IMR-90 (cell line): ENCODE measurements at regions not wholly inside any gene's neighbourhood (a gene's known extent, or its start where the extent isn't known, plus 50 kb on each side); places are given as distances from the start of the nearest gene placed in this dataset.

Source experiments
- ATAC-seq: fragments of 200-7000 bp; cut with Tn5 transposase; 2 replicates; pipeline ENCODE4 v1.9.1; 2020; ENCODE audit warnings: low read depth, mild to moderate bottlenecking, moderate library complexity
- BruUV-seq: library from RNA; stranded (reverse); fragments of 400-500 nt; replicated peaks from 2 replicates; lab custom pipeline; 2021; lab: Mats Ljungman, UMichigan
- CTCF ChIA-PET: fragments of 300-600 bp; formaldehyde crosslinking; extraction: SDS; loops from one replicate; lab custom pipeline; 2021; ENCODE audit warnings: antibody characterized with exemption; lab: Yijun Ruan, JAX
- POLR2A ChIA-PET: fragments of 300-600 bp; sonication (Branson Sonifier 250); formaldehyde crosslinking; loops from one replicate; lab custom pipeline; 2022; ENCODE audit warnings: antibody characterized with exemption; ENCODE audit not compliant: unreplicated experiment; lab: Charles Lee
- DNase-seq: peaks from one replicate; pipeline ENCODE4 v3.0.0; 2013
- H2AFZ ChIP-seq: replicated peaks from 2 replicates; pipeline ENCODE3; 2013; ENCODE audit warnings: low read length, mild to moderate bottlenecking; ENCODE audit not compliant: poor library complexity
- H2AK5ac ChIP-seq: 2 replicates; pipeline ENCODE4 v1.6.1; 2013; ENCODE audit warnings: low read depth, low read length, inconsistent platforms
- H2AK9ac ChIP-seq: replicated peaks from 2 replicates; pipeline ENCODE3; 2013; ENCODE audit warnings: mild to moderate bottlenecking, low read depth, low read length, moderate library complexity; ENCODE audit not compliant: poor library complexity
- H2BK120ac ChIP-seq: 2 replicates; pipeline ENCODE4 v1.6.1; 2013; ENCODE audit warnings: low read depth, low read length, inconsistent platforms
- H2BK15ac ChIP-seq: 3 replicates; pipeline ENCODE4 v1.6.1; 2013; ENCODE audit warnings: low read depth, low read length, inconsistent platforms
- H2BK20ac ChIP-seq: 2 replicates; pipeline ENCODE4 v1.6.1; 2013; ENCODE audit warnings: low read depth, mild to moderate bottlenecking, inconsistent platforms, low read length, moderate library complexity
- H2BK5ac ChIP-seq: 2 replicates; pipeline ENCODE4 v1.6.1; 2013; ENCODE audit warnings: mild to moderate bottlenecking, low read depth, low read length, inconsistent platforms; ENCODE audit not compliant: poor library complexity, severe bottlenecking
- H3K14ac ChIP-seq: replicated peaks from 2 replicates; pipeline ENCODE4 v1.6.1; 2013; ENCODE audit warnings: low read depth, low read length, inconsistent platforms
- H3K18ac ChIP-seq: 2 replicates; pipeline ENCODE4 v1.6.1; 2013; ENCODE audit warnings: low read depth, low read length, control low read depth
- H3K23ac ChIP-seq: 2 replicates; pipeline ENCODE4 v1.6.1; 2013; ENCODE audit warnings: low read depth, low read length, inconsistent platforms
- H3K27ac ChIP-seq: 2 replicates; pipeline ENCODE4 v1.5.1; 2013; ENCODE audit warnings: mild to moderate bottlenecking, control low read depth, low read length; ENCODE audit not compliant: insufficient read depth
- H3K27me3 ChIP-seq: 2 replicates; pipeline ENCODE4 v1.6.1; 2013; ENCODE audit warnings: low read length; ENCODE audit not compliant: control insufficient read depth, insufficient read depth
- H3K36me3 ChIP-seq: 2 replicates; pipeline ENCODE4 v1.6.1; 2013; ENCODE audit warnings: low read length, mixed read lengths; ENCODE audit not compliant: control insufficient read depth, insufficient read depth
- H3K4ac ChIP-seq: 2 replicates; pipeline ENCODE4 v1.6.1; 2013; ENCODE audit warnings: low read depth, low read length, inconsistent platforms
- H3K4me1 ChIP-seq: 2 replicates; pipeline ENCODE4 v1.6.1; 2013; ENCODE audit warnings: low read length, mixed read lengths; ENCODE audit not compliant: control insufficient read depth, insufficient read depth
- H3K4me2 ChIP-seq: 2 replicates; pipeline ENCODE4 v1.6.1; 2013; ENCODE audit warnings: low read depth, mild to moderate bottlenecking, control low read depth, low read length, moderate library complexity
- H3K4me3 ChIP-seq: 2 replicates; pipeline ENCODE4 v1.5.1; 2013; ENCODE audit warnings: low read depth, mild to moderate bottlenecking, control low read depth, low read length, moderate library complexity; ENCODE audit not compliant: insufficient read depth
- H3K56ac ChIP-seq: 2 replicates; pipeline ENCODE4 v1.6.1; 2013; ENCODE audit warnings: low read length, inconsistent platforms; ENCODE audit not compliant: insufficient read depth; ENCODE audit errors: extremely low read depth
- H3K79me1 ChIP-seq, 2 experiments: 2 replicates each; pipeline ENCODE4 v1.6.1; 2013; ENCODE audit warnings: low read length in 2 of 2, inconsistent platforms in 1 of 2, low read depth in 1 of 2
- H3K9ac ChIP-seq: 2 replicates; pipeline ENCODE4 v1.6.1; 2013; ENCODE audit warnings: low read depth, low read length, control low read depth
- H3K9me1 ChIP-seq: 2 replicates; pipeline ENCODE4 v1.6.1; 2013; ENCODE audit warnings: low read length, inconsistent platforms; ENCODE audit not compliant: insufficient read depth
- H3K9me3 ChIP-seq: 2 replicates; pipeline ENCODE4 v1.6.1; 2013; ENCODE audit warnings: low read length; ENCODE audit not compliant: control insufficient read depth, insufficient read depth
- H4K20me1 ChIP-seq: 2 replicates; pipeline ENCODE4 v1.6.1; 2013; ENCODE audit warnings: low read length, inconsistent platforms; ENCODE audit not compliant: insufficient read depth
- H4K5ac ChIP-seq: 2 replicates; pipeline ENCODE4 v1.6.1; 2013; ENCODE audit warnings: mild to moderate bottlenecking, low read depth, low read length, control low read depth
- H4K8ac ChIP-seq, 2 experiments: 2 replicates each; pipeline ENCODE4 v1.6.1; 2013; ENCODE audit warnings: low read depth in 2 of 2, low read length in 2 of 2, control low read depth in 1 of 2, inconsistent platforms in 1 of 2
- H4K91ac ChIP-seq: 2 replicates; pipeline ENCODE4 v1.6.1; 2013; ENCODE audit warnings: low read depth, low read length, inconsistent platforms; ENCODE audit not compliant: insufficient read depth
- ELK1 ChIP-seq: fragments of 150-350 bp; IDR thresholded peaks from 2 replicates; pipeline ENCODE4 v1.6.1; 2016; ENCODE audit warnings: low read depth, mild to moderate bottlenecking, low read length, moderate library complexity, borderline replicate concordance
- MAFK ChIP-seq: IDR thresholded peaks from 2 replicates; pipeline ENCODE4 v1.6.1; 2012; ENCODE audit warnings: low read depth, low read length, improper control_type of control experiment
- MXI1 ChIP-seq: IDR thresholded peaks from 2 replicates; pipeline ENCODE4 v1.6.1; 2012; ENCODE audit warnings: low read depth, mild to moderate bottlenecking, low read length, moderate library complexity, borderline replicate concordance
- RAD21 ChIP-seq: IDR thresholded peaks from 2 replicates; pipeline ENCODE4 v1.6.1; 2012; ENCODE audit warnings: low read length, improper control_type of control experiment
- dilution Hi-C: fragments of 300-500 bp; cut with HindIII; formaldehyde crosslinking; loops from one replicate; pipeline ENCODE4 v1.14.3; 2018; ENCODE audit warnings: low sequenced_read_pairs; ENCODE audit not compliant: unreplicated experiment
- in situ Hi-C: fragments of 300-500 bp; cut with MboI; formaldehyde crosslinking; loops from 3 replicates; pipeline ENCODE4 v1.14.3; 2019; ENCODE audit warnings: low sequenced_read_pairs, inconsistent platforms, mixed read lengths
- intact Hi-C: fragments of 100-400 bp; cut with micrococcal nuclease; formaldehyde crosslinking; loops from 2 replicates; pipeline ENCODE4 v1.10.0; 2022

GRCh38 chr3:170680593-170680992 is 94.7 kb upstream of the SLC7A14 start:
- Histone ChIP-seq H3K27ac (no peak overlapping the region), H3K27me3 (no peaks in the 10 kb centered on the region), H4K5ac (no peak overlapping the region), H2AFZ (no peak overlapping the region), H2AK5ac (no peak overlapping the region), H3K4me1 (no peaks in the 10 kb centered on the region), H4K8ac (no peak overlapping the region), H2BK15ac (no peak overlapping the region), H4K91ac (no peak overlapping the region), H4K20me1 (no peaks in the 10 kb centered on the region), H2BK20ac (no peak overlapping the region), H3K18ac (no peak overlapping the region), H3K14ac (no peak overlapping the region), H3K4me3 (no peak overlapping the region), H3K23ac (no peak overlapping the region), H3K4ac (no peak overlapping the region), H3K36me3 (no peaks in the 10 kb centered on the region), H3K56ac (no peak overlapping the region), H3K4me2 (no peak overlapping the region), H2AK9ac (no peak overlapping the region), H3K9me1 (no peaks in the 10 kb centered on the region), H2BK120ac (no peak overlapping the region), H2BK5ac (no peak overlapping the region), H3K9ac (no peak overlapping the region), H3K79me1 (no peaks in the 10 kb centered on the region), H3K9me3 (no peaks in the 10 kb centered on the region)
- ChIA-PET CTCF (no interaction called here), POLR2A (no interaction called here)
- in situ Hi-C loops (no loop called here), intact Hi-C loops (no loop called here), dilution Hi-C loops (no loop called here)
- no peak for ATAC-seq
- BruUV-seq, result no TSS peak
- DNase-seq, result no peak
- TF ChIP-seq MXI1 (no peak), MAFK (no peak), RAD21 (no peak), ELK1 (no peak)
